H1 (cell line): ENCODE measurements at regions not wholly inside any gene's neighbourhood (a gene's known extent, or its start where the extent isn't known, plus 50 kb on each side); places are given as distances from the start of the nearest gene placed in this dataset.

Experiments
- ASH2L ChIP-seq: fragments of 200-600, 300-600 bp; sonication (generic); IDR thresholded peaks from one replicate; pipeline ENCODE4 v1.7.1; 2017; ENCODE audit warnings: low read length
- BRCA1 ChIP-seq: IDR thresholded peaks from 2 replicates; pipeline ENCODE4 v1.6.1; 2012; ENCODE audit warnings: low read depth, low read length, improper control_type of control experiment
- CBX8 ChIP-seq: fragments of 300-800, 300-1000 bp; sonication (generic); IDR thresholded peaks from 2 replicates; pipeline ENCODE4 v1.7.1; 2016; ENCODE audit warnings: low read depth, low read length, borderline replicate concordance
- CHD7 ChIP-seq: fragments of 300-600 bp; sonication (generic); IDR thresholded peaks from 2 replicates; pipeline ENCODE4 v1.7.1; 2012; ENCODE audit warnings: low read length, moderate library complexity, mild to moderate bottlenecking, inconsistent platforms; ENCODE audit not compliant: insufficient replicate concordance
- EGR1 ChIP-seq: IDR thresholded peaks from 2 replicates; pipeline ENCODE4 v1.6.1; 2011; ENCODE audit warnings: low read depth, low read length, borderline replicate concordance
- EZH2 ChIP-seq: fragments of 200-600 bp; sonication (generic); IDR thresholded peaks from 2 replicates; pipeline ENCODE4 v1.7.1; 2012; ENCODE audit warnings: low read depth, mild to moderate bottlenecking, moderate library complexity, low read length, inconsistent platforms; ENCODE audit not compliant: severe bottlenecking
- GABPA ChIP-seq: IDR thresholded peaks from 2 replicates; pipeline ENCODE4 v1.6.1; 2011; ENCODE audit warnings: mild to moderate bottlenecking, low read length, moderate library complexity, borderline replicate concordance; ENCODE audit not compliant: insufficient read depth
- MAX ChIP-seq: IDR thresholded peaks from 2 replicates; pipeline ENCODE4 v1.6.1; 2012; ENCODE audit warnings: inconsistent platforms
- SIRT6 ChIP-seq: IDR thresholded peaks from one replicate; pipeline ENCODE4 v1.7.1; 2012; ENCODE audit warnings: low read length, inconsistent platforms
- TBP ChIP-seq: IDR thresholded peaks from 2 replicates; pipeline ENCODE4 v1.6.1; 2011; ENCODE audit warnings: low read depth, low read length, improper control_type of control experiment
- TCF12 ChIP-seq: IDR thresholded peaks from 2 replicates; pipeline ENCODE4 v1.6.1; 2011; ENCODE audit warnings: low read depth, mild to moderate bottlenecking, low read length

DNA sequence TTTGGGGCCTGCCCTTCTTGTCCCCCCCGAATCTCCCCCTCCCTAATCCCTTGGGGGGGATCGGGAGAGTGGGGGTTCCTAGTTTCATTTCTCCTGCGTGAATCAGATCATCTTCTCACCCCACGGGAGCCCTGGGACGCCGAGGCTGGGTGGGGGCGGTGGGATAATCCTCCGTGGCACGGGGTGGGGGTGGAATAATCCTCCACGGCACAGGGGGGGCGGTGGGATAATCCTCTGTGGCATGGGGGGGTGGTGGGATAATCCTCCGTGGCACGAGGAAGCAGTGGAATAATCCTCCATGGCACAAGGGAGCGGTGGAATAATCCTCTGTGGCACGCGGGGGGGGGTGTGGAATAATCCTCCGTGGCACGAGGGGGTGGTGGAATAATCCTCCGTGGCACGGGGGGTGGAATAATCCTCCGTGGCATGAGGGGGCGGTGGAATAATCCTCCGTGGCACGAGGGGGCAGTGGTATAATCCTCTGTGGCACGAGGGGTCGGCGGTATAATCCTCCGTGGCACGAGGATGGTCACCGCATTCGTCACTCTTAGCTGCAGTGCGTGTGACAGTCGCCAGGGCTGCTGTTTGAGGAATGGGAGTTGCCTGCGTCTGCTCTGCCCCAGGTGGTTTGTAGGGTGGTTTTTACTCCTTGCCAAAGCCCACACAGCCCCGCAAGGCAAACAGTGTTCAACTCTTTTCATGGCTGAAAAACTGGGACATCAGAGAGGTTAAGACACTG, 156.9 kb downstream of the LAT start (continued):
- TF ChIP-seq CHD7 (no peak), EZH2 (no peak), ASH2L (no peak), MAX (no peak), TCF12 (no peak), GABPA (no peak), TBP (no peak), EGR1 (no peak), BRCA1 (no peak), CBX8 (no peak), SIRT6 (no peak)
